GM10266 (cell line): ENCODE measurements at regions not wholly inside any gene's neighbourhood (a gene's known extent, or its start where the extent isn't known, plus 50 kb on each side); places are given as distances from the start of the nearest gene placed in this dataset.
A peak's percentile ranks its signal among the peaks of the same experiment; 100 is the strongest.
"Not testable (repeated sequence)": the region's sequence is repeated elsewhere in the genome, so short reads cannot be mapped to it uniquely, and the experiment has no call there.

Experiments
- DNase-seq: peaks from one replicate; pipeline ENCODE4 v3.0.0; 2012; ENCODE audit errors: extremely low spot score
- CTCF ChIP-seq: IDR thresholded peaks from 2 replicates; pipeline ENCODE4 v1.5.1; 2012; ENCODE audit warnings: mild to moderate bottlenecking, low read depth; ENCODE audit not compliant: control insufficient read depth, insufficient read depth; ENCODE audit errors: missing control alignments

GRCh38 chr2:91422102-91422501, 2730.6 kb downstream of the RPIA start:
- DNase-seq = not testable (repeated sequence)

GRCh38 chr2:91427148-91427547, 2735.7 kb downstream of the RPIA start:
- not testable (repeated sequence) for DNase-seq

- DNase-seq = not testable (repeated sequence)
Observed at GRCh38 chr2:91441932-91442245, 2750.4 kb downstream of the RPIA start.

- no peak for TF ChIP-seq CTCF
- peak; percentile 8 for DNase-seq
Observed at GRCh38 chr2:91442246-91442905, 2750.9 kb downstream of the RPIA start.

GRCh38 chr2:91442906-91443729, 2751.6 kb downstream of the RPIA start:
- DNase-seq = peak; percentile 1

- DNase-seq = not testable (repeated sequence)
Observed at GRCh38 chr2:91443730-91444115, 2752.2 kb downstream of the RPIA start.

GRCh38 chr2:91445705-91446104, 2754.2 kb downstream of the RPIA start:
- not testable (repeated sequence) for DNase-seq

GRCh38 chr2:91446489-91446888, 2755.0 kb downstream of the RPIA start:
- DNase-seq = not testable (repeated sequence)

GRCh38 chr2:91446915-91447314, 2755.4 kb downstream of the RPIA start:
- not testable (repeated sequence) for DNase-seq

GRCh38 chr2:91447508-91447907, 2756.0 kb downstream of the RPIA start:
- DNase-seq = not testable (repeated sequence)

- not testable (repeated sequence) for DNase-seq
Observed at GRCh38 chr2:91462292-91462691, 2770.8 kb downstream of the RPIA start.

GRCh38 chr2:91463007-91463406, 2771.5 kb downstream of the RPIA start:
- not testable (repeated sequence) for DNase-seq

- not testable (repeated sequence) for DNase-seq
Observed at GRCh38 chr2:91466780-91467363, 2775.4 kb downstream of the RPIA start.

GRCh38 chr2:91476244-91476935, 2784.9 kb downstream of the RPIA start:
- not testable (repeated sequence) for DNase-seq

- DNase-seq = not testable (repeated sequence)
Observed at GRCh38 chr2:91476936-91477246, 2785.4 kb downstream of the RPIA start.

- DNase-seq = not testable (repeated sequence)
Observed at GRCh38 chr2:91477291-91477690, 2785.8 kb downstream of the RPIA start.
